ENCODE measurements at regions not wholly inside any gene's neighbourhood (a gene's known extent, or its start where the extent isn't known, plus 50 kb on each side); places are given as distances from the start of the nearest gene placed in this dataset.

DNA sequence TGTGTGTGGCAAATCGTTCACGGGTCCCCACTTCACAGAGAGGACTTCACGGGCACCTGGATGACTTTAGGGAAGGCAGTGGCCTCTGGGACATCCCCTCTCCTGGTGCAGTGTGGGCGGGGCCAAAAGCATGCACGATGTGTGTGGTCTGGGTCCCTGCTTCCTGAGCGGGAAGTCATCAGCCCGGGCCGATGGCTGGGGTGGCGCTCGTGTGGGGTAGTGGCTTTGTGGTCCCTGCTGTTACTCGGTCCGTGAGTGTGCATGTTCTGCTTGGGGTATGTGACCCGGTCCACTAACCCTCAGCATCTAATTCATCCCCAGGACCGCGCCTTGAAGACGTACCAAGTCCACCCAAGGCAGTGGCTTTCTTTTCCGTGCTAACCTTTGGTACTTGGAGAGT is 142.5 kb upstream of the RTL1 start:
- Histone ChIP-seq H3K9me3 (replicated peaks; ENCODE audit: control insufficient read depth, insufficient read depth, low read length) (no peaks in the 10 kb centered on the region), H4K20me1 (replicated peaks; ENCODE audit: control insufficient read depth, extremely low read depth, insufficient read depth, low read length) (no peaks in the 10 kb centered on the region), H3K4me3 (replicated peaks in 1 of 3; ENCODE audit: insufficient read depth in 1 of 3, low read depth in 1 of 3, low read length in 3 of 3) (no peak overlapping the region), H2AFZ (ENCODE audit: low read depth, low read length) (no peak overlapping the region), H3K4me1 (ENCODE audit: control insufficient read depth, extremely low read depth, insufficient read depth, low read length) (no peaks in the 10 kb centered on the region), H3K9ac (replicated peaks; ENCODE audit: extremely low read depth, insufficient read depth, low read length) (no peak overlapping the region), H3K36me3 (ENCODE audit: control insufficient read depth in 2 of 2, extremely low read depth in 1 of 2, insufficient read depth in 2 of 2, low read length in 2 of 2) (peaks cover 0 to 27% of the 10 kb centered on the region in 2 experiments), H3K27me3 (ENCODE audit: control insufficient read depth in 2 of 2, insufficient read depth in 2 of 2, low read length in 2 of 2) (no peaks in the 10 kb centered on the region), H3K27ac (ENCODE audit: insufficient read depth, low read depth, low read length) (no peak overlapping the region), H3K4me2 (ENCODE audit: insufficient read depth, low read length) (no peak overlapping the region), H3K9me1 (replicated peaks; ENCODE audit: control insufficient read depth, extremely low read depth, insufficient read depth, low read length) (no peaks in the 10 kb centered on the region), H3K79me2 (ENCODE audit: control insufficient read depth, insufficient read depth, low read length) (no peaks in the 10 kb centered on the region)
- FAIRE-seq (no peak), DNase-seq (ENCODE audit: low read depth, low spot score) (no peak)
- POLR2A ChIA-PET = no interaction called here
- dilution Hi-C loops (cut with MboI; ENCODE audit: extremely low pct_ligation_motif_present, low sequenced_read_pairs) (no loop called here), intact Hi-C loops (cut with micrococcal nuclease) (no loop called here)
- TF ChIP-seq JUN (IDR thresholded peaks at IDR 0.05; ENCODE audit: borderline replicate concordance, insufficient read depth, insufficient read length, low read depth) = no peak
- no peak for TF ChIP-seq MYC (IDR thresholded peaks at IDR 0.05; ENCODE audit: low read depth, low read length)
- no peak for TF ChIP-seq POLR2A (IDR thresholded peaks at IDR 0.05; ENCODE audit: low read depth, low read length)
- CTCF ChIA-PET = no interaction called here
- no TSS peak for BruUV-seq (replicated peaks)

DNA sequence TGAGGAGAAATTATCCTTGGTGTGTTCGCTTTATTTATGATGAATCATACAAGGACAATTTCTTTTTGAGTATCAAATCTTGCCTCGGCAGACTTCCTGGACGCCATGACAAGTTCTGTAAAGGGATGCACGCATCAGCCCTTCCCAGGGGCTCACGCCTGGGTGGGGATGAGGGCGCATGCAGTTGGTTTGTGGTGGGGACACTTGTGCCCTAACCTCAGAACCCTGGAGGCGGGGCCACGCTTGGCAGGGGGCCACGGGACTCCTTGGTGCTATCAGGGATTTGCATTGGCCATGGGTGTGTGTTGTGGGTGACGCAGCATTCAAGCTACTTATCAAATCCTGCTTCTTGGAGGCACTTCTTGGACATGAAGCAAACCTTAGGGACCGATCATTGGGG is 143.8 kb upstream of the RTL1 start:
- no TSS peak for BruUV-seq (replicated peaks)
- no peak overlapping the region for H2AFZ ChIP-seq (ENCODE audit: low read depth, low read length)
- no peak overlapping the region for H3K9ac ChIP-seq (replicated peaks; ENCODE audit: extremely low read depth, insufficient read depth, low read length)
- no peaks in the 10 kb centered on the region for H3K9me1 ChIP-seq (replicated peaks; ENCODE audit: control insufficient read depth, extremely low read depth, insufficient read depth, low read length)
- H3K79me2 ChIP-seq (ENCODE audit: control insufficient read depth, insufficient read depth, low read length) = no peaks in the 10 kb centered on the region
- H3K27me3 ChIP-seq (ENCODE audit: control insufficient read depth in 2 of 2, insufficient read depth in 2 of 2, low read length in 2 of 2) = no peaks in the 10 kb centered on the region
- ChIA-PET POLR2A (no interaction called here), CTCF (interaction anchor here (1.2 kb wide), 1 partner anchor 192 kb away, joined by 3 read pairs; no protein-coding TSS in a partner anchor)
- H3K36me3 ChIP-seq (ENCODE audit: control insufficient read depth in 2 of 2, extremely low read depth in 1 of 2, insufficient read depth in 2 of 2, low read length in 2 of 2) = peaks cover 0 to 29% of the 10 kb centered on the region in 2 experiments
- H4K20me1 ChIP-seq (replicated peaks; ENCODE audit: control insufficient read depth, extremely low read depth, insufficient read depth, low read length) = no peaks in the 10 kb centered on the region
- intact Hi-C loops (cut with micrococcal nuclease) (no loop called here), dilution Hi-C loops (cut with MboI; ENCODE audit: extremely low pct_ligation_motif_present, low sequenced_read_pairs) (no loop called here)
- H3K27ac ChIP-seq (ENCODE audit: insufficient read depth, low read depth, low read length) = no peak overlapping the region
- H3K4me2 ChIP-seq (ENCODE audit: insufficient read depth, low read length) = no peak overlapping the region
- FAIRE-seq (no peak), DNase-seq (ENCODE audit: low read depth, low spot score) (no peak)
- TF ChIP-seq GATA2 (IDR thresholded peaks at IDR 0.05; ENCODE audit: insufficient read depth, insufficient read length, low read depth, low read length) (no peak), EZH2 (IDR thresholded peaks at IDR 0.05; ENCODE audit: borderline replicate concordance, low read depth, low read length, severe bottlenecking) (no peak), POLR2A (IDR thresholded peaks at IDR 0.05; ENCODE audit: low read depth, low read length) (no peak), POLR2AphosphoS5 (IDR thresholded peaks at IDR 0.05; ENCODE audit: insufficient read depth, low read depth, low read length) (no peak), MYC (IDR thresholded peaks at IDR 0.05; ENCODE audit: low read depth, low read length) (no peak), FOS (IDR thresholded peaks at IDR 0.05; ENCODE audit: borderline replicate concordance, insufficient read depth, low read length) (no peak), JUN (IDR thresholded peaks at IDR 0.05; ENCODE audit: borderline replicate concordance, insufficient read depth, insufficient read length, low read depth) (no peak)
- TF ChIP-seq, protein P1, sequence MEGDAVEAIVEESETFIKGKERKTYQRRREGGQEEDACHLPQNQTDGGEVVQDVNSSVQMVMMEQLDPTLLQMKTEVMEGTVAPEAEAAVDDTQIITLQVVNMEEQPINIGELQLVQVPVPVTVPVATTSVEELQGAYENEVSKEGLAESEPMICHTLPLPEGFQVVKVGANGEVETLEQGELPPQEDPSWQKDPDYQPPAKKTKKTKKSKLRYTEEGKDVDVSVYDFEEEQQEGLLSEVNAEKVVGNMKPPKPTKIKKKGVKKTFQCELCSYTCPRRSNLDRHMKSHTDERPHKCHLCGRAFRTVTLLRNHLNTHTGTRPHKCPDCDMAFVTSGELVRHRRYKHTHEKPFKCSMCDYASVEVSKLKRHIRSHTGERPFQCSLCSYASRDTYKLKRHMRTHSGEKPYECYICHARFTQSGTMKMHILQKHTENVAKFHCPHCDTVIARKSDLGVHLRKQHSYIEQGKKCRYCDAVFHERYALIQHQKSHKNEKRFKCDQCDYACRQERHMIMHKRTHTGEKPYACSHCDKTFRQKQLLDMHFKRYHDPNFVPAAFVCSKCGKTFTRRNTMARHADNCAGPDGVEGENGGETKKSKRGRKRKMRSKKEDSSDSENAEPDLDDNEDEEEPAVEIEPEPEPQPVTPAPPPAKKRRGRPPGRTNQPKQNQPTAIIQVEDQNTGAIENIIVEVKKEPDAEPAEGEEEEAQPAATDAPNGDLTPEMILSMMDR (IDR thresholded peaks at IDR 0.05; ENCODE audit: extremely low read depth in 1 of 2, insufficient read depth in 1 of 2, low read depth in 1 of 2, low read length in 2 of 2) = no peak
- TF ChIP-seq, protein P2, sequence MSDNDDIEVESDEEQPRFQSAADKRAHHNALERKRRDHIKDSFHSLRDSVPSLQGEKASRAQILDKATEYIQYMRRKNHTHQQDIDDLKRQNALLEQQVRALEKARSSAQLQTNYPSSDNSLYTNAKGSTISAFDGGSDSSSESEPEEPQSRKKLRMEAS (IDR thresholded peaks at IDR 0.05; ENCODE audit: insufficient read depth, insufficient read length) = no peak
- H3K4me3 ChIP-seq (replicated peaks in 1 of 3; ENCODE audit: insufficient read depth in 1 of 3, low read depth in 1 of 3, low read length in 3 of 3) = no peak overlapping the region
- H3K9me3 ChIP-seq (replicated peaks; ENCODE audit: control insufficient read depth, insufficient read depth, low read length) = no peaks in the 10 kb centered on the region
- H3K4me1 ChIP-seq (ENCODE audit: control insufficient read depth, extremely low read depth, insufficient read depth, low read length) = no peaks in the 10 kb centered on the region

All from endothelial cell of umbilical vein (primary cell).